Osteocyte (in vitro differentiated cells): ENCODE measurements at regions not wholly inside any gene's neighbourhood (a gene's known extent, or its start where the extent isn't known, plus 50 kb on each side); places are given as distances from the start of the nearest gene placed in this dataset.
"Not testable (repeated sequence)": the region's sequence is repeated elsewhere in the genome, so short reads cannot be mapped to it uniquely, and the experiment has no call there.

Source experiments
- DNase-seq: peaks from one replicate; pipeline ENCODE4 v3.0.0; 2021; ENCODE audit warnings: mixed read lengths; ENCODE audit not compliant: unreplicated experiment; ENCODE audit errors: extremely low spot score
- H3K27ac Mint-ChIP-seq: one replicate; pipeline ENCODE4 v1.8.0; 2021; ENCODE audit warnings: mild to moderate bottlenecking, mixed read lengths; ENCODE audit not compliant: unreplicated experiment
- H3K27me3 Mint-ChIP-seq: one replicate; pipeline ENCODE4 v1.8.0; 2021; ENCODE audit warnings: mixed read lengths; ENCODE audit not compliant: unreplicated experiment
- H3K36me3 Mint-ChIP-seq: one replicate; pipeline ENCODE4 v1.8.0; 2021; ENCODE audit warnings: mixed read lengths; ENCODE audit not compliant: unreplicated experiment
- H3K4me1 Mint-ChIP-seq: one replicate; pipeline ENCODE4 v1.8.0; 2021; ENCODE audit warnings: mixed read lengths; ENCODE audit not compliant: unreplicated experiment
- H3K4me3 Mint-ChIP-seq: one replicate; pipeline ENCODE4 v1.8.0; 2021; ENCODE audit warnings: mild to moderate bottlenecking, moderate library complexity, mixed read lengths; ENCODE audit not compliant: unreplicated experiment
- H3K9me3 Mint-ChIP-seq: one replicate; pipeline ENCODE4 v1.8.0; 2021; ENCODE audit warnings: mixed read lengths; ENCODE audit not compliant: unreplicated experiment
- TF ChIP-seq, protein P1 (sequence below): fragments of 200-600 bp; sonication (generic); IDR thresholded peaks from 2 replicates; pipeline ENCODE4 v1.5.0; 2021; ENCODE audit warnings: antibody characterized with exemption, mild to moderate bottlenecking, moderate library complexity

DNA sequence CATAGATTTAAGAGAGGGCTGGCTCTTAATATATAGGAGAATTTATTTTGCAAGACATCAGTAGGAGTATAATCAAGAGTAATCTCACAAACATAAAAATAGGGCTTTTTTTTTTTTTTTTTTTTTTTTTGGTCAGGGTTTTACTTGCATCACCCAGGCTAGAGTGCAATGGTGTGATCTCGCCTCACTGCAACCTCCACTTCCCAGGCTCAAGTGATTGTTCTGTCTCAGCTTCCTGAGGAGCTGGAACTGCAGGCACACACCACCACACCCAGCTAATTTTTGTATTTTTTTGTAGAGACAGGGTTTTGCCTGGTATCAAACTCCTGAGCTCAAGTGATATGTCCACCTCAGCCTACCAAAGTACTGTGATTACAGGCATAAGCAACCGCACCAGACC is 535.3 kb downstream of the CCSER2 start:
- Mint-ChIP-seq H3K4me3 (no peak overlapping the region), H3K4me1 (no peaks in the 10 kb centered on the region), H3K9me3 (peaks cover 10% of the 10 kb centered on the region), H3K27me3 (peaks cover 16% of the 10 kb centered on the region), H3K36me3 (no peaks in the 10 kb centered on the region), H3K27ac (no peak overlapping the region)
- TF ChIP-seq, protein P1, sequence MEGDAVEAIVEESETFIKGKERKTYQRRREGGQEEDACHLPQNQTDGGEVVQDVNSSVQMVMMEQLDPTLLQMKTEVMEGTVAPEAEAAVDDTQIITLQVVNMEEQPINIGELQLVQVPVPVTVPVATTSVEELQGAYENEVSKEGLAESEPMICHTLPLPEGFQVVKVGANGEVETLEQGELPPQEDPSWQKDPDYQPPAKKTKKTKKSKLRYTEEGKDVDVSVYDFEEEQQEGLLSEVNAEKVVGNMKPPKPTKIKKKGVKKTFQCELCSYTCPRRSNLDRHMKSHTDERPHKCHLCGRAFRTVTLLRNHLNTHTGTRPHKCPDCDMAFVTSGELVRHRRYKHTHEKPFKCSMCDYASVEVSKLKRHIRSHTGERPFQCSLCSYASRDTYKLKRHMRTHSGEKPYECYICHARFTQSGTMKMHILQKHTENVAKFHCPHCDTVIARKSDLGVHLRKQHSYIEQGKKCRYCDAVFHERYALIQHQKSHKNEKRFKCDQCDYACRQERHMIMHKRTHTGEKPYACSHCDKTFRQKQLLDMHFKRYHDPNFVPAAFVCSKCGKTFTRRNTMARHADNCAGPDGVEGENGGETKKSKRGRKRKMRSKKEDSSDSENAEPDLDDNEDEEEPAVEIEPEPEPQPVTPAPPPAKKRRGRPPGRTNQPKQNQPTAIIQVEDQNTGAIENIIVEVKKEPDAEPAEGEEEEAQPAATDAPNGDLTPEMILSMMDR, result no peak
- DNase-seq, result no peak

DNA sequence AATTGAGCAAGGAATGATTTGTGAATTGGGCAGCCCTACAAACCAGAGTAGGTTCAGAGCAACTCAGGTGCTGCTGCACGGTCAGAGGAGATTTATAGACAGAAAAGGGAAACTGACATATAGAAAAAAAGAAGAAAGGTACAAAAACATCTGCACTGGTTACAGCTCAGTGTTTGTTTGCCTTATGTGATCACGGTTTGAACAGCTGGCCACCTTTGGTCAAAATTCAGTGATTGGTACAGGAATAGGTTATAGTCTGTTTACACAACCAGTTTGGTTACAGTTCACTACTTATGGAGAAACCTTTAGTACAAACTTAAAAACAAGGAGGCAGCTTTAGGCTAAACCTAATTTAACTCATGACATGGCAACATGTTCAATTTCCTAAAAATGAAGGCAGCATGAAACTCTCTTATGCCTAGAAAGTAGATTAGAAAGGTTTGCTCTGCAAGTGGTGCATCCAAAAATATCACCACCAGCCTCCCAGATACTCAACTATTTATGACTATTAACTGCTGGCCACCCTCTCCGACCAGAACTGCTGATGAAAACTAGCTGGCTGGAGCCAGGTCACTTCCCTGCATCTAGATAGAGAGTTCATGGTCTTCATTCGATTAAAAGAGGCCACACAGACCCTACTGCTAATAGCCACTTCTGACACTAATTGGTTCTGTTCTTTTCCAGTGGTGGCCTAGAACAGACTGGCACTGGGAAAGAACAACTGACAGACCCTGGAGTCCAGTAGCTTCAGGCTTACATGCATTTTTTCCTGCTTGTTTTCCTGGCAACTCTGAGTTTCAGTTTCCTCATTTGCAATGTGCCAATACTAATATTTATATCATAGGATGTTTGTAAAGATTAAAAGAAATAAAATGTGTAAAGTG is 548.0 kb downstream of the CCSER2 start:
- TF ChIP-seq, protein P1, result no peak
- Mint-ChIP-seq H3K4me3 (no peak overlapping the region), H3K36me3 (no peaks in the 10 kb centered on the region), H3K27ac (no peak overlapping the region), H3K27me3 (peaks cover 8% of the 10 kb centered on the region), H3K4me1 (no peaks in the 10 kb centered on the region), H3K9me3 (no peaks in the 10 kb centered on the region)
- no peak for DNase-seq

GRCh38 chr10:84879991-84880390 is 551.6 kb downstream of the CCSER2 start:
- TF ChIP-seq, protein P1, result no peak
- H3K4me1 Mint-ChIP-seq, result no peaks in the 10 kb centered on the region
- no peak overlapping the region for H3K27ac Mint-ChIP-seq
- H3K27me3 Mint-ChIP-seq, result peaks cover 2% of the 10 kb centered on the region
- H3K4me3 Mint-ChIP-seq, result no peak overlapping the region
- DNase-seq, result no peak
- H3K36me3 Mint-ChIP-seq, result no peaks in the 10 kb centered on the region
- H3K9me3 Mint-ChIP-seq, result no peaks in the 10 kb centered on the region

DNA sequence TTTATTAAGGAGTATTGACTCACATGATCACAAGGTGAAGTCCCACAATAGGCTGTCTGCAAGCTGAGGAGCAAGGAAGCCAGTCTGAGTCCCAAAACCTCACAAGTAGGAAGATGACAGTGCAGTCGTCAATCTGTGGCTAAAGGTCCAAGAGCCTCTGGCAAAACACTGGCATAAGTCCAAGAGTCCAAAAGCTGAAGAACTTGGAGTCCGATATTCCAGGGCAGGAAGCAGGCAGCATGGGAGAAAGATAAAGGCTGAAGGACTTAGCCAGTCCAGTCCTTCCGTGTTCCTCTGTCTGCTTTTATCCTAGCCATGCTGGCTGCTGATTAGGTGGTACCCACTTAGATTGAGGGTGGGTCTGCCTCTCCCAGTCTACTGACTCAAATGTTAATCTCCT is 553.3 kb downstream of the CCSER2 start:
- not testable (repeated sequence) for H3K9me3 Mint-ChIP-seq, H3K4me3 Mint-ChIP-seq, H3K27me3 Mint-ChIP-seq, H3K4me1 Mint-ChIP-seq, H3K27ac Mint-ChIP-seq, DNase-seq, H3K36me3 Mint-ChIP-seq

DNA sequence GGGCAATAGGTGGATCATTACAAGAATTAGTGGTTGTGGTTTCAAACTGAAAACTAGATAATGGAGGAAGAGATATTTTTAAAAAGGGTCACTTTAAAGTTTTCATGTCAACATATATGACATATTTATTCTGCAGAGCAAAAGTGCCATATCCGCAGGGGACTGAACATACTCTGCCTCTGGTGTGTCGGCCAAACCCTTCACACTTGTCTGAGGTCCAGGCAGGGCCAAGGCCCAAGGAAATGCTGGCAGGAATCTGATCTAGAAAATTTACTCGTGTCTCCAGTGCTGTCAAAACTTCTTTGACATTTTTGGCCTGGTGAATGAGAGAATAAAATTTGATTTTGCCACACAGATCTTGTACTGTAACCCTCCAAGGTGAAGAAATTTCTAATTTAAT is 562.3 kb downstream of the CCSER2 start:
- no peaks in the 10 kb centered on the region for H3K36me3 Mint-ChIP-seq
- TF ChIP-seq, protein P1, result no peak
- H3K27me3 Mint-ChIP-seq, result peaks cover 2% of the 10 kb centered on the region
- H3K4me1 Mint-ChIP-seq, result no peaks in the 10 kb centered on the region
- DNase-seq, result no peak
- no peak overlapping the region for H3K4me3 Mint-ChIP-seq
- H3K27ac Mint-ChIP-seq, result no peak overlapping the region
- H3K9me3 Mint-ChIP-seq, result no peaks in the 10 kb centered on the region
